ENCODE measurements at regions not wholly inside any gene's neighbourhood (a gene's known extent, or its start where the extent isn't known, plus 50 kb on each side); places are given as distances from the start of the nearest gene placed in this dataset.

DNA sequence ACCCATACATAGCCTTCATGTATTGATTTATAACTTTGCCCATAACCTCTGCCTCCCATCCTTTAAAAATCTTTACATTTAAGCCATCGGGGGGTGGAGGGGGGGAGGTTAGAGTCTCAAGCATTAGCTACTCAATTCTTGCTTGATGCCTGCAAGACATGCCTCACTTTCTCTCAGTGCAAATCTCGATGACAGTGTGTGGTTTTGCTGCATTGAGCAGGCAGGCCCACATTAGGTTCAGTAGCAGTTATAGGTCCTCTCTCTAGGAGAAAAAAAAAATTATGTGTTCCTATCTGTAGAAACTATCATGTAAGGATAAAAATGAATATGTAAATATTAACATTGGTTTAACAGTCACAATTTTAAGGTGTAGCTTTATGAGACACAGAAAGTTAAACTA lies 314.0 kb upstream of the ANO3 start:
- TF ChIP-seq, protein P1, sequence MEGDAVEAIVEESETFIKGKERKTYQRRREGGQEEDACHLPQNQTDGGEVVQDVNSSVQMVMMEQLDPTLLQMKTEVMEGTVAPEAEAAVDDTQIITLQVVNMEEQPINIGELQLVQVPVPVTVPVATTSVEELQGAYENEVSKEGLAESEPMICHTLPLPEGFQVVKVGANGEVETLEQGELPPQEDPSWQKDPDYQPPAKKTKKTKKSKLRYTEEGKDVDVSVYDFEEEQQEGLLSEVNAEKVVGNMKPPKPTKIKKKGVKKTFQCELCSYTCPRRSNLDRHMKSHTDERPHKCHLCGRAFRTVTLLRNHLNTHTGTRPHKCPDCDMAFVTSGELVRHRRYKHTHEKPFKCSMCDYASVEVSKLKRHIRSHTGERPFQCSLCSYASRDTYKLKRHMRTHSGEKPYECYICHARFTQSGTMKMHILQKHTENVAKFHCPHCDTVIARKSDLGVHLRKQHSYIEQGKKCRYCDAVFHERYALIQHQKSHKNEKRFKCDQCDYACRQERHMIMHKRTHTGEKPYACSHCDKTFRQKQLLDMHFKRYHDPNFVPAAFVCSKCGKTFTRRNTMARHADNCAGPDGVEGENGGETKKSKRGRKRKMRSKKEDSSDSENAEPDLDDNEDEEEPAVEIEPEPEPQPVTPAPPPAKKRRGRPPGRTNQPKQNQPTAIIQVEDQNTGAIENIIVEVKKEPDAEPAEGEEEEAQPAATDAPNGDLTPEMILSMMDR (IDR thresholded peaks at IDR 0.05), result no peak
- no peak for TF ChIP-seq POLR2A (IDR thresholded peaks at IDR 0.05)
